Transverse colon (tissue), 4 donors: ENCODE measurements at regions not wholly inside any gene's neighbourhood (a gene's known extent, or its start where the extent isn't known, plus 50 kb on each side); places are given as distances from the start of the nearest gene placed in this dataset.

Experiments
- DNase-seq: peaks from one replicate; pipeline ENCODE4 v3.0.0-alpha.2; 2019
- H3K27ac ChIP-seq, 4 donors: fragments of 200-600 bp; sonication (generic); 2 replicates each; pipeline ENCODE4 v1.5.1; 2016 to 2018; ENCODE audit warnings: inconsistent platforms in 4 of 4
- H3K27me3 ChIP-seq: fragments of 200-600 bp; sonication (generic); 2 replicates; pipeline ENCODE4 v1.5.1; 2017; ENCODE audit warnings: inconsistent platforms
- H3K36me3 ChIP-seq, 4 donors: fragments of 200-600 bp; sonication (generic); 2 replicates each; pipeline ENCODE4 v1.5.1; 2017 to 2019; ENCODE audit warnings: inconsistent platforms in 4 of 4
- H3K4me1 ChIP-seq, 4 donors: fragments of 200-600 bp; sonication (generic); 2 replicates each; pipeline ENCODE4 v1.5.1; 2017 to 2020; ENCODE audit warnings: inconsistent platforms in 4 of 4
- H3K4me3 ChIP-seq, 4 donors: fragments of 200-600 bp; sonication (generic); 1 replicate in 1 of 4; 2 replicates in 3 of 4; pipeline versions ENCODE4 v1.5.1 to v1.6.1; 2017 to 2019; ENCODE audit warnings: inconsistent platforms in 4 of 4
- H3K9me3 ChIP-seq, 2 donors: fragments of 200-600 bp; sonication (generic); 2 replicates each; pipeline ENCODE4 v1.5.1; 2017 to 2019; ENCODE audit warnings: inconsistent platforms in 2 of 2
- CTCF ChIP-seq, 5 experiments: fragments of 200-600 bp in 3 of 5; fragments of 450-650 bp in 2 of 5; sonication (generic) in 3 of 5; IDR thresholded peaks; 1 replicate in 2 of 5; 2 replicates in 3 of 5; pipeline ENCODE4 v1.5.1; 2016 to 2017; ENCODE audit warnings: antibody characterized with exemption in 5 of 5, inconsistent platforms in 3 of 5, mild to moderate bottlenecking in 2 of 5, moderate library complexity in 1 of 5
- EP300 ChIP-seq: sonication (generic); formaldehyde crosslinking; IDR thresholded peaks from one replicate; pipeline ENCODE4 v1.6.1; 2017; ENCODE audit warnings: antibody characterized with exemption, low read depth
- POLR2A ChIP-seq: fragments of 450-650 bp; IDR thresholded peaks from one replicate; pipeline ENCODE4 v1.6.1; 2016; ENCODE audit warnings: antibody characterized with exemption, mild to moderate bottlenecking, moderate library complexity
- POLR2AphosphoS5 ChIP-seq, 3 donors: sonication (generic); formaldehyde crosslinking; IDR thresholded peaks; one replicate each; pipeline ENCODE4 v1.6.1; 2016; ENCODE audit warnings: antibody characterized with exemption in 3 of 3
- WGBS, 2 donors: methylation state at CpG; one replicate each; pipeline ENCODE4 v1.1.5; 2018; ENCODE audit warnings: low coverage in 1 of 2; 5-methylcytosine and 5-hydroxymethylcytosine counted together
- in situ Hi-C, 4 donors: fragments of 200-750 bp; cut with MboI; loops; one replicate each; pipeline versions ENCODE4 v1.15.0 to v1.15.1; 2017; ENCODE audit warnings: low sequenced_read_pairs in 3 of 4, low pct_ligation_motif_present in 1 of 4, low pct_unique_long_range_greater_than_20kb in 1 of 4
- intact Hi-C: fragments of 100-400 bp; cut with DNase I; formaldehyde crosslinking; loops from one replicate; pipeline ENCODE4 v1.15.1; 2023; ENCODE audit warnings: low total_unique reads

GRCh38 chr21:16115461-16115860 lies 385.7 kb downstream of the USP25 start:
- Histone ChIP-seq H3K9me3 (no peaks in the 10 kb centered on the region), H3K4me1 (no peaks in the 10 kb centered on the region), H3K4me3 (no peak overlapping the region), H3K27me3 (no peaks in the 10 kb centered on the region), H3K36me3 (no peaks in the 10 kb centered on the region), H3K27ac (no peak overlapping the region)
- in situ Hi-C loops (no loop called here), intact Hi-C loops (no loop called here)
- 80 to 85% methylated on average over 3 of the region's 3 CpGs for WGBS, 2 donors
- TF ChIP-seq EP300, result no peak
- TF ChIP-seq POLR2AphosphoS5 (IDR thresholded peaks at IDR 0.05), result no peak
- TF ChIP-seq POLR2A, result no peak
- no peak for TF ChIP-seq CTCF (IDR thresholded peaks at IDR 0.05)
- no peak for DNase-seq

- in situ Hi-C loops (no loop called here), intact Hi-C loops (no loop called here)
- DNase-seq, result no peak
- Histone ChIP-seq H3K4me1 (no peaks in the 10 kb centered on the region), H3K27me3 (no peaks in the 10 kb centered on the region), H3K36me3 (no peaks in the 10 kb centered on the region), H3K4me3 (no peak overlapping the region), H3K27ac (no peak overlapping the region), H3K9me3 (no peaks in the 10 kb centered on the region)
- WGBS, 2 donors, result 92 to 100% methylated on average over 2 of the region's 2 CpGs
- TF ChIP-seq CTCF (IDR thresholded peaks at IDR 0.05) (no peak), EP300 (no peak), POLR2A (no peak), POLR2AphosphoS5 (IDR thresholded peaks at IDR 0.05) (no peak)
Observed at GRCh38 chr21:16116069-16116468, 386.3 kb downstream of the USP25 start.

- WGBS, 2 donors, result 49 to 67% methylated on average over 1 of the region's 1 CpG
- no peak for DNase-seq
- intact Hi-C loops (no loop called here), in situ Hi-C loops (no loop called here)
- TF ChIP-seq POLR2AphosphoS5 (IDR thresholded peaks at IDR 0.05) (no peak), CTCF (IDR thresholded peaks at IDR 0.05) (no peak), EP300 (no peak), POLR2A (no peak)
- no peak overlapping the region for H3K4me3 ChIP-seq
- H3K9me3 ChIP-seq, result no peaks in the 10 kb centered on the region
- no peaks in the 10 kb centered on the region for H3K27me3 ChIP-seq
- H3K4me1 ChIP-seq, result no peaks in the 10 kb centered on the region
- no peaks in the 10 kb centered on the region for H3K36me3 ChIP-seq
- no peak overlapping the region for H3K27ac ChIP-seq
Observed at GRCh38 chr21:16116798-16117197, 387.0 kb downstream of the USP25 start.

- intact Hi-C loops (no loop called here), in situ Hi-C loops (no loop called here)
- WGBS, 2 donors, result 52 to 71% methylated on average over 4 of the region's 4 CpGs
- no peaks in the 10 kb centered on the region for H3K9me3 ChIP-seq
- no peak for DNase-seq
- no peaks in the 10 kb centered on the region for H3K4me1 ChIP-seq
- H3K27me3 ChIP-seq, result no peaks in the 10 kb centered on the region
- no peaks in the 10 kb centered on the region for H3K36me3 ChIP-seq
- no peak for TF ChIP-seq POLR2AphosphoS5 (IDR thresholded peaks at IDR 0.05)
- no peak for TF ChIP-seq POLR2A
- TF ChIP-seq CTCF (IDR thresholded peaks at IDR 0.05), result no peak
- no peak for TF ChIP-seq EP300
- no peak overlapping the region for H3K27ac ChIP-seq
- H3K4me3 ChIP-seq, result no peak overlapping the region
Observed at GRCh38 chr21:16117331-16117730, 387.5 kb downstream of the USP25 start.
